ENCODE measurements at regions not wholly inside any gene's neighbourhood (a gene's known extent, or its start where the extent isn't known, plus 50 kb on each side); places are given as distances from the start of the nearest gene placed in this dataset.

GRCh38 chr18:67726882-67727281 is 210.4 kb upstream of the DSEL start:
- TF ChIP-seq POLR2A (IDR thresholded peaks at IDR 0.05) (no peak), CTCF (IDR thresholded peaks at IDR 0.05) (no peak)

Measured in Peyer's patch (tissue), 4 donors.